HG02970 (cell line): ENCODE measurements at regions not wholly inside any gene's neighbourhood (a gene's known extent, or its start where the extent isn't known, plus 50 kb on each side); places are given as distances from the start of the nearest gene placed in this dataset.

ENCODE experiments used
- ATAC-seq: cut with Tn5 transposase; IDR thresholded peaks from one replicate; pipeline ENCODE4 v1.9.1; 2021; ENCODE audit warnings: mild to moderate bottlenecking, moderate library complexity, moderate number of reproducible peaks; ENCODE audit not compliant: unreplicated experiment, low FRiP score

DNA sequence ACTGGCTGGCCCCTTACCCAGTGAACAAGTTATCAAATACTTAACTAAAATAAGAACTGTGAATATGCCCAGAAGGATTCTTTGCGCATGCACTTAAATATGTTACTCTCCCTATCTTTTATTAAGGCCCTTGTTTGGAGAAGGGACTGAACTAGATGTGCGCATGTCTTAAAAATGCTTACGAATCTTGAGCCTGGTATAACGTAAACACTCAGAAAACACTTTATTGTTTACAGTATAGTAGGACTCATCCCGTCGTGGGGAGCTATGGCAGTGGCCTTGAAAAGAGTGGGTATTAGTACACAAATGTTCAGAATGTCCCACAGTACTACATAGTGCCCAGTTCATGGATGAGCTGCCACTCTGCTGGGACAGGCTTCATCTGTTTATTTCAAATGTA lies 75.9 kb upstream of the MAP4K3 start:
- no peak for ATAC-seq

DNA sequence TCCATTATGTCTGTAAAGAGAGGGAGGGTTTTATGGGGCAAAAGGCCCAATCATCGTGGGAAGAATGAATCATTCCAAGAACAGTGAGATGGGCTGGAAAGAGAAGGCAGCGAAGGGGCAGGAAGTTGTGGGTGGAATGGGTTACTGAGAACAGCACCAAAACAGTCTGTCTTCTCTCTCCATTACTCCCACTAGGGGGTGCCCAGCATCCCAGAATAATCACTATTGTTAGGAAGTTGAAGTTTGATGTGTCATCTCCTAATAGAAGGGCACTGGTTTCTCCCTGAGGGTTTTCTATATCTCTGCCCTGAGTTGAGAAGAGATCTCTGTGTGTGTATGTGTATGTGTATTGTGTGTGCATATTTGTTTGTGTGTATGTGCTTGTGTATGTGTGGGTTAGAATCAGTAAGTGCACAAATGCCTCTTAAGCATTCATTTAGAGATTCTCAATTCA lies 76.6 kb upstream of the MAP4K3 start:
- no peak for ATAC-seq

DNA sequence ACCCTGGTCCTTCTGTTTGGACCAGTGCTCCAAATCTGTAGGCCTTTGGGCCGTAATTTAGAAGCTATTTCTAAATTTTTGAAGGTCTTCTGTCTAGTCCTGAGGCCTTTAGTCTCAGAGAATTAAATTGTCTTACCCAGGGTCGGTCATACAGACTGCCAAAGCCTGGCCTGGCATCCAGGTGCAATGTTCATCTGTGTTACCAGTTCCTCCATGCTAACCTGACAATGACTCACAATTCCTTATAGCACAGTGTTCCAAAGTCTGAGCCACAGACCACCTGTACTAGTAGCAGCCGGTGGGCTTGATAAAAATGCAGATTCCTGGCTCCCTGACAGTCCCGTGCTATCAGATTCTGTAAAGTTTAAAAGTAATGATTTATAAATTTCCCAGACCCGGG lies 77.7 kb upstream of the MAP4K3 start:
- ATAC-seq, result no peak

DNA sequence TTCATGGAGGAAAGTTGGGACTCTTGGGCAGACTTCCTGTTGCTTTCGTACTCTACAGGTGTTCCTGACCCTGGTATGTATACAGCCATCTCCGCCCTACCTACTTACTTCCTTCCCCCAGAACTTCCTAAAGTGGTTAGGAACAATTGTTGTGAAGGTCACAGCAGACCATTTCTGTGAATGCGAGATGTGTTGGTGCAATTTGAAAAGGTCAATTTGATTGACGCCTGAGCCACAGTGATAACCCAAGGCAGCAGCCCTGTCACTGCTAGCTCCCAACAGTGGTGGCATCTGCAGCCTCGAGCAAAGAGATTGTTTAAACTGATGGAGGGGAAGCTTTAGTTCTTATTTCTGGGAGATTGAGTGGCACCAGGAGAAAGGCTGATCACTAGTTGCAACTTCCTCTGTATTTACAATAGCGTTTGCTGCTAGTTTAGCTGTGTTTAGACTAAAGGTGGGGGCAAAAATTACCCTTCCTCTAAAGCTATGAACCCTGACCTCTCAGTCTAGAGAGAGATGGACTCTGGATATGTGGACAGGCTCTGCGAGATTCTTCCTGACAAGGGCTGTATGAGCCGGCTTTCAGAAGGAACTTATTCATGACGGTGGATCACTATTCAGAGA lies 78.3 kb upstream of the MAP4K3 start:
- ATAC-seq, result no peak

DNA sequence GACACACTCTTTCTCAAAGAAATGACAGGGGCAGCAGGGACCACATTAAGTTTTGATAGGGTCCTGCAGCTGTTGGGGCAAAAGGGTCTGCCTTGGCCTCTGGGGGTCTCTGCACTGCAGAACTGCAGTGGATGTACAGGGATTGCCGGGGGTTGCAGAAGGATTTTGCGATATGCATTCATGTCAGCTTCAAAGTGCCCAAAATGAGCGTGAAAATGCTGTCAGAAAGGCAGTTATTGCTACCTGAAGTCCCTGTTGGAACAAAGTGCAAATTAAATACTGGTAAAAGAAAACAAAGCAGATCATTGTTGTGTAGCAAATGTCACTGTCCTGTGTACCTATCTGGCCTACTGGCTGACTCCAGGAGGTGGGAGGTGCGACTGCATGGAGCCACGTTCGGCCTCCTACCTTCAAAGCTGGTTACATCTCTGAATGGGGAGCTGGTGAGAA lies 78.8 kb upstream of the MAP4K3 start:
- no peak for ATAC-seq

DNA sequence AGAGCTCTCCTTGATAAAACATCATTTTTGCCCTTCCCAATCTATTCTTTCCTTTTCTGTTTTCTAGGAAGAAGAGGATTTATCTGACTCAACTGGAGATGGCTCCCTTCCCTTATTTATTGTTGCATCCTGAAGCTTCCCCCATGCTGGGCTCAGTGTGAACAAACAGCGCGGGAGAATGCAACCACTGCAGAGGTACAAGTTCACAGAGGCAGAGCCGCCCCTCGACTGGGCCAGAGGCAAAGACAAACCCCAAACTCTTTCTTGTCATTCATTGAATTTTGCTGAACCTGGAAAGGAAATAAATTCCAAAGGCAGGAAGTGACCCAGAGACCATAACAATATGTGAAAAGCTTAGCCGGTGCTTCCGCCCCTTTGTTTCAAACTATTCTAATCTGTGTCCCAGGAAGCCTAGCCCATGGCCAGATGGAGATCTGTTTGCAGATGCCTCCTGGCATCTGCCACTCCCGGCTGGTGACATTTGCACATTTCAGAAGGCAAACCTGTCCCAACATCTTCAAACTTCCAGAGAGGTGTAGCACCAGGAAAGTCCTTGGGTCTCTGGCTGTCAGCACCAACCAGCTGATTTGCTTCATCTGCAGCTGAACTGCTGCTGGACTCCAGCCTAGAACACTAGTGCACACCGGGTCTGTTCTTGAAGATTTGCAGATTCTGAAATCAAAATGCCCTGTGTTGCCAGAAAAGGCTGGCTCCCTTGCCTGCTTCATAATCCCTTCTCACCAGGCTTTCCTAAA lies 79.4 kb upstream of the MAP4K3 start:
- no peak for ATAC-seq

DNA sequence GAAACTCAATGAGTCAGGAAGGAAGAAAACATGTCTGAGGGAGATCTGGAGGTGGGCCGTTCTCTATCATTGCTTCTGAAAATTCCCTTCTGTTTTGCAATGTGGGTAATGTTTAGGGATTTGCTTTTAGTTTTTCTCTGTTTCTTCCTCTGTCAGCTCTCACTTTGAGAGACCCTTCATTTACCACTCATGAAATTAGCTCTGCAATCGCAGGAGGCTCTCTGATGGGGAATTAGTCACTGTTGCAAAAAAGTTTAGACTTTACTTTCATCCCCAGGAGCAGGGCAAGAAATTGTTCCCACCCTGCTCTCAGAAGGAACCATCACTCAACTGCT lies 80.0 kb upstream of the MAP4K3 start:
- no peak for ATAC-seq

DNA sequence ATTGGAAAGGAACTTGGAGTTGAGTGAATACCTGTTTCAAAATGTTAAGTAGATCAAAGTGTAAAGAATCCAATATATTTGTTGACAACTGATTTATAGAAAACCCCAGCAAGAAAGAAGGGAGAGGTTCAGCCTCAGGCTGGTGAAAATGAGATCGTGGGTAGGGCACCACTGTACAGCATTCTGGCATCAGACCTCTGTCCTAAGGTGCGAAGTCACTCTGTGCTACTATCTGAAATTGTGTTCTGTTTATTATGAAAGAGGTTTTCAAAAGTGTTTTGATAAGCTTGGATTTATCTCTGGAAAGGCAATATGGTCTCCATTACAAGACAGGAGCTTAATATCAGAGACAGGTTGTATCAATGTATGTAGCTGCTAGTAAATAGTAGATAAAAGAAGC lies 80.5 kb upstream of the MAP4K3 start:
- ATAC-seq, result no peak

DNA sequence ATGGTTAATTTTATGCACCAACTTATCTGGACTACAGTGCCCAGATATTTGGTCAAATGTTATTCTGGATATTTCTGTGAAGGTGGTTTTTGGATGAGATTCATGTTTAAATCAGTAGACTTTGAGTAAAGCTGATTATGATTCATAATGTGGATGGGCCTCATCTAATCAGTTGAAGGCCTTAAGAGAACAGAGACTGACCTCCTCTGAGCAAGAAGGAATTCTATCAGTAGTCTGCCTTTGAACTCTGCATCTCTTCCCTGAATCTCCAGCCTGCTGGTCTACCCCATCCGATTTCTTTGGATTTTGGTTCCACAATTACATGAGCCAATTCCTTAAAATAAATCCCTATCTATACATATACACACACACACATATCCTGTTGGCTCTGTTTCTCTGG lies 82.8 kb upstream of the MAP4K3 start:
- ATAC-seq, result no peak

DNA sequence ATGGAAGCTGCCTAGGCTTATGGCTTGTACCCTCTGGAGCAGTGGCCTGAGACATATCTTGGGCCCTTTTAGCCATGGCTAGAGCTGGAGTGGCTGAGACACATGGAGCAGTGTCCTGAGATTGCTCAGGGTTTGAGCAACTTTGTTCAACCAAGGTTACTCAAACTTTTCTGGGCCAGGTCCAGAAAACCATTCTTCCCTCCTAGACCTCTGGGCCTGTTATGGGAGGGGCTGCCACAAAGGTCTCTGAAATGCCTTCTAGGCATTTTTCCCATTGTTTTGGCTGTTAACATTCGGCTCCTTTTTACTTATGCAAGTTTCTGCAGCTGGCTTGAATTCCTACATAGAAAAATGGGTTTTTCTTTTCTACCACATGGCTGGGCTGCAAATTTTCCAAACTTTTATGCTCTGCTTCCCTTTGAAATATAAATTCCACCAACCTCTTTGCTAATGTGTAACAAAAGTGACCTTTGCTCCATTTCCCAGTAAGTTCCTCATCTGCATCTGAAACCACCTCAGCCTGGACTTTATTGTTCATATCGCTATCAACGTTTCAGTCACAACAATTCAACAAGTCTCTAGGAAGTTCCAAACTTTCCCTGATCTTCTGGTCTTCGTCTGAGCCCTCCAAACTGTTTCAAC lies 84.9 kb upstream of the MAP4K3 start:
- no peak for ATAC-seq

DNA sequence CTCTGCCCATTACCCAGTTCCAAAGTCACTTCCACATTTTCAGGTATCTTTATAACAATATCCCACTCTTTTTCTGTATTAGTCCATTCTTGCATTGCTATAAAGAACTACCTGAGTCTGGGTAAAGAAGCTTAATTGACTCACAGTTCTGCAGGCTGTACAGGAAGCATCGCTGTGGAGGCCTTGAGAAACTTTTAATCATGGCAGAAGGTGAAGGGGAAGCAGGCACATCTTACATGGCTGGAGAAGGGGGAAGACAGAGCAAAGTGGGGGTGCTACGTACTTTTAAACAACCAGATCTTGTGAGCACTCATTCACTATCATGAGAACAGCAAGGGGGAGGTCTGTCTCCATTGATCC lies 85.4 kb upstream of the MAP4K3 start:
- no peak for ATAC-seq

DNA sequence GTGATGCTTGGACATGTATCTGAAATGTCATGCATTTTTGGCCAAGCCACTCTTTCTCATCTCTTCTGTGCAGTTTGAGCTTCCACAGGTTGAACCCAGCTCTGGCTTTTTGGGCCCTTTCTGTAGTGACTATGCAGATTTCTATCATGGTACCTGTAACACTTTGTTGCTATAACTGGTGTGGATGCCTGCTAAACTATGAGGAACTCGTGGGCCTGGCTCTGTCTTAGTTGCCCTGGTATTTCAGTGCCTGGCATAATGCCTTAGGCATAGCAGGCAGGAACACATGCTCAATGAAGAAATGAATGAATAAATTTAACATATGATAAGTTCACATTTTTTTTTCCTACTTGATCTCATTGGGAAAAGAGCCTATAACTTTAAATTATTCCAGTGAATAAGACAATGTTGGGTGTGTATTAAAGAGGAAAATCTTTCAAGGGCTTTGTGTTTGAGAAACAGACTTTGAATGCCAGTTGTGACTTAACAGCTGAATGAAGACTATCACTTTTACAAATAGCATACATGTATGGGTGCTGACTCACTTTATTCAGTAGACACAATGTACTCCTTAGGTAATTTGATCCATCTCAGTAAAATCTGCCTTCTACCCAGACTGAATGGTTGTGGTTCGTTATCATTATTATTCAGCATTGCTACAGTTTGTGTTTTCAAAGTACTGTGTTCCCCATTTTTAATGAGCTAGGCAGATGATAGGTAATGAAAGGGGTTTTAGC lies 86.4 kb upstream of the MAP4K3 start:
- ATAC-seq, result no peak

DNA sequence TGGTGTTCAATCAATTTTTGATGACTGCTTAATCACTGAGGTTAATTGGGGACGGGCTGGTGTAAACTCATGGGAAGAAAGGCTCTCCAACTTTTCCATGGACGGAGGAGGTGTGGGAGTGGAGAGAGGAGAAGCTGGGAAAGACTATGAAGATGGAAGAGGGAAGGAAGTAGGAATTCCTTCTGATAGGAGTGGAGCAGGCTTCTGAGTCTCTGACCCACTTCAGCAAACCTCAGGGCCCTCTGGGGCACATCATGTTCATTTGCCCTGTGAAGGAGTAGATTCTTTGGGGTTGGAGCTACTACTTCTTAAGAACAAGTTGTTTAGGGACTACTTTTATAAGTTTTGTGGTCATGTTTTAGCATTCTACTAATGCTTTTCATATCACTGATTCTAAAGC lies 87.0 kb upstream of the MAP4K3 start:
- no peak for ATAC-seq

DNA sequence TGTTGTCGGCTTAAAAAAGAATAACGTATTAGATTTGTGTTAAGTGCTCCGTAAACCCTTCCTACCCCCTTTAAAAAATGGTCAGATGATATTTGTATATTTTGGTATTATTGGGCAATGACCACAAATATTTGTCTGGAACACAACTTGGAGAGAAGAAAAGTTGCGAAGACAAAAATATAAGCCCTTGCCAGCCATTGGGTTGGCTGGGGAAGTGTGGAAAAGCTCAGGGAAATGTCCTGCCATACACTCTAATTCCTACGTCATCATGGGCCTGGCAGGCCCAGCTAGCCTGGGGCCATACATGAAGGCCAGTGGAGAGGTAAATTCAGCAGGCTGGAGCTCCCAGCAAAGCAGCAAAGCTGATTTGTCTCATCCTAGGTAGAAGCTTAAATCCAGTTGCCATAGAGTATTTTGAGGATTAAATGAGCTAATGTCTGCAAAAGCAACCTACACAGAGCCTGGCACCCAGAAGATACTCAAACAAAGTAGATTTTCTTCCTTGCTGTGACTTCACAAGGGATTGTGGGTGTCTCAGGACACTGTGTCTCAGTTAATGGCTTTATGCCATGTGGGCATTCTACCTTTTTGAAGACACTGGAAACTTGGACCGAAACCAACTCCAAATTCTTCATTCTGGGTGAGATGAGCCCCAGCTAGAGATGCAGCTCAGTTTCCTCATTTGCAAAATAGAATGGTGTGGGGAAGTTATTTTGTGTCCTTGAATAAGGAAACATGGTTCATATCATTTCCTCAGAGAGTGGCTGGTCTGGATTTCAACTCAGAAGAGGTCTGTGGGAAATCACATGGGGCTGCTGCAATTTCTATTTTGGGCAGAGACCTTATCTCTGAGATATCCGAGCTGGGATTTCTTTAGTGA lies 87.9 kb upstream of the MAP4K3 start:
- no peak for ATAC-seq

DNA sequence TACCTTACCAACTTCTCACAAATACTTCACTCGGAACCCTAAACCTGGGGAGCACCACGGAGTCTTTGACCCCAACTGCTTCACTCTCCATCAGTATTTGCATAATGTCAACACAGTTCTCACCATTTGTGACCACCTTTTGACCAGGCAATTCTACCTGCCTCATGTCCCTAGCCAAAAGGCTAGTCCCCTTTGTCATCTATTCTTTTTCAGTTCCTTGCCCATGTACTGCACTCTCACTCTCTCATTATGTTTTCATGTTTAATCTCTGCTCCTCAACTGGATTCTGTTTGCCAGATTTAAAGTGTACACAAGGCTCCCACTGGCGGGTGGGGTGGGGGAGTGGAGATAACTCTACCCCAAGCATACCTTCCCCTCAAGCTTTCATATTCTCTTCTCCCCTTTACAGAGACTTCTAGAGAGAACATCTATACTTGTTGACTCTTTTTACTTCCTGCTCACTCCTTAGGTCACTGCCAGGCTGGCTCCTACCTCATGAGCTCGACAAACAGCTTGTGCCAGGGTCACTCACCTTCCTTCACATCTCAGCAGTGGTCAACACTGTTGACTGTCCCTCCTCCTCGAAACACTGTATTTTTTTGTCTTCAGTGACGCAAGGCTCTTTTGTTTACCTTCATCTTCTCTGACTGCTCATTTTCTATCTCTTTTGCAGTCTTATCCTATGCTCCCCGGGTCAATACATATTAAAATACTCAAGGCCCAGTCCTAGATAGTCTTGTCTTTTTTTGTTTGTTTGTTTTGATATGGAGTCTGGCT lies 88.7 kb upstream of the MAP4K3 start:
- ATAC-seq, result no peak

DNA sequence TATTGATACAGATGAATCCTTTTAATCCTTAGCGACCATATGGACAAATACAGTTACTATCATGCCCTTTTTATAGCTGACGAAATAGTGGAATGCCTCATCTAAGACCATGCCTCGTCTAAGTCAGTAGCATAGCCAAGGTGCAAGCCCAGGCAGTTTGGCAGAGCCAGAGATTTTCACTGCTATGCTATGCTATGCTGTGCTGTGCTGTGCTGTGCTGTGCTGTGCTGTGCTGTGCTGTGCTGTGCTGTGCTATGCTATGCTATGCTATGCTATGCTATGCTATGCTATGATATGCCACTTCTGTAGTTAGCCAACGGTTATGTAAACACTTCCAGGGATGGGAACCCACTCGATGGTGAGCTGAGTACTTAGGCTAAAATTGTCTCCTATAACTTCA lies 91.6 kb upstream of the MAP4K3 start:
- ATAC-seq, result no peak

DNA sequence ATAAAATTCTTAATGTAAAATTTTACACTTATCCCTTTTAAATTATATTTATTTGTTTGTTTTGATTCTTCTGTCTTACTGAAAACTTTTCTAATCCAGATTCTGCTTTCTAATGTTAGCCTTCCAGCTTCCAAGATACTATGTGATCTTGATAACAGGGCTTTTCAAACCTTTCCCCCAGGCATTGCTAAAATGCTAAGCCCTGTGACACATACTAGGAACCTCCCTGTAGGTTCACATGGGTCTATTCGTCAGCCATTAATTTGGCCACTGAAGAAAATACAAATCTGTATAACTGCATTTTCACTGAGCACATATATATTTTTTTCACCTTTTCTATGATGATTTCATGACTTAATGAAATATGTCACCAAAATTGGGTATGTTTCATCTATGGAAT lies 92.8 kb upstream of the MAP4K3 start:
- no peak for ATAC-seq

DNA sequence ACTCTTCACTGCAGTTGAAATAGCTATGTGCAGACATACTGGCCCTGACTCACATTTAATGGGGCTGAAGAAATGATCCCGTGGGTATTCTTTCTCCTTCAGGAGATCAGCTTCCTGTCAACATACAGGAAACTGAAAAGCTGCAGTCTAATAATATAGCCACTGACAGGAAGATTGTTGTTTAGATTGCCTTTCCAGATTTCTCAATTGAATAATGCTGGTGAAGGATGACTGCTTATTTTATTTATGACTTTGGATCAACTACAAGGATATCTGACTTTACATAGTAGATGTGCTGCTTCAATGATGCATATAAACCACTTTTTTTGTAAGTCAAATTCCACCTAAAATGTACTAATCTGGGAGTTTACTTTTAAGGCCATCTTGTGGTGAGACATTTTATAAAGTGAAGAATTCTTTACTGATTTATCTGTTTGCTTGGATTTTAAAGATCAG lies 93.4 kb upstream of the MAP4K3 start:
- ATAC-seq, result no peak

DNA sequence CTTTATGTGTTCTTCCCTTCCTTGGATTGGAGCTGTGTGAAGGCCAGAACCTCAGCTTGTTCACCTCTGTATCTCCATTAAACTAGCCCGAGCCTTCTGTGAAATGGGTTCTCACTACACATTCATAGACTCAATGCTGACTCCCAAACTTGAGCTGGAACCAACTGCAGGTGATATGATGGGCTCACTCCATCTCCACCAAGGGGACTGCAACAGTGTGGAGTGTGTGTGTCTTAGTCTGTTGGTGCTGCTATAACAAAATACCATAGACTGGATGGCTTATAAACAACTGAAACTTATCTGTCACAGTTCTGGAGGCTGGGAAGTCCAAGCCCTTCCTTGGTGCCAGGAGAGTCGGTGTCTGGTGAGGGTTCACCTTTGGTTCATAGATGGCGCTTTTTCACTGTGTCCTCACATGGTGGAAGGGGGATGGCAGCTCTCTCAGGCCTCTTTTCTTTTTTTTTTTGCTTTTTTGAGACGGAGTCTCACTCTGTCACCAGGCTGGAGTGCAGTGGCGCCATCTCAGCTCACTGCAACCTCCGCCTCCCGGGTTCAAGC lies 94.2 kb upstream of the MAP4K3 start:
- no peak for ATAC-seq
